Omental fat pad (tissue), 3 donors: ENCODE measurements at regions not wholly inside any gene's neighbourhood (a gene's known extent, or its start where the extent isn't known, plus 50 kb on each side); places are given as distances from the start of the nearest gene placed in this dataset.
"Not testable (repeated sequence)": the region's sequence is repeated elsewhere in the genome, so short reads cannot be mapped to it uniquely, and the experiment has no call there.

ENCODE experiments used
- ATAC-seq: fragments of 150-250 bp; one replicate; pipeline ENCODE4 v1.9.1; 2016; ENCODE audit warnings: mild to moderate bottlenecking, moderate library complexity; ENCODE audit not compliant: low FRiP score
- DNase-seq: peaks from one replicate; pipeline ENCODE4 v3.0.0-alpha.2; 2019; ENCODE audit warnings: low spot score
- TF ChIP-seq, protein P1 (sequence below), 3 donors: fragments of 450-650 bp; IDR thresholded peaks; one replicate each; pipeline ENCODE4 v1.5.1; 2016 to 2017; ENCODE audit warnings: antibody characterized with exemption in 3 of 3, mild to moderate bottlenecking in 3 of 3, moderate library complexity in 2 of 3

DNA sequence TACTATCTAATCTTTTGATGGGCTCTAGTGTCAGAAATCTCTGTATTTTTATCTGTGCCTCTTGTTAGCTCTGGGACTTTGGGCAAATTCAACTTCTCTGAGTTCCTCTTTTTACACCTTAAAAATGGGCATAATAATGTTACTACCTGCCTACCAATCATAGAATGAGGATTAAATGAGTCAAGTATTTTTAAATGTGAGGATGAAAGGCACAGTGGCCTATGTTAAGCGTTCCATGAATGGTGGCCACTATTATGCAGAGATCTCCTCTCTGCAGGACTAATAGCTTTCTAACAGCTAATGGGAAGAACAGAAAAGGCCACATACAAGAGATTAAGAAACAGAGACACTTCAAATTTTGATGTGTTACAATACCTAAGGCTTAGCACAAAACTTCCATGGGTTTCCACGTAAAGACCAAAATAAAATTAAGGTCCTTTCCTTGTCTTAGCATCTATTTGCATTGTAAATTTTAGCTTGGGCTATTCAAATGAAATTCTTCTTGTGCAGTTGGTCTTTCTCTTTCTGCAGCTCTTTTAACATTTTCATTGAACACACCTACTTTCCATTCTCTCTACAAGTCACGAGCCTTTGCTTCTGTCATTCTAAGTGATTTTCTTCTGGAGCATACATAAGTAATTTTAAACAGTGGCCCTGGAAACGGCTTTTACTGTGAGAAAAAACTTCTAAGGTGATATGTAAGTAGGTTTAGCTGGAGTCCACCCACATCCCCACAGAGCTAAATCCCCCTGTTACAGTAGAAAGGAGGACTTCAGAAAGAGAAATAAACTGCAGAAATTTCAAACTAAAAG, 117.9 kb upstream of the MED14 start:
- ATAC-seq = no peak

DNA sequence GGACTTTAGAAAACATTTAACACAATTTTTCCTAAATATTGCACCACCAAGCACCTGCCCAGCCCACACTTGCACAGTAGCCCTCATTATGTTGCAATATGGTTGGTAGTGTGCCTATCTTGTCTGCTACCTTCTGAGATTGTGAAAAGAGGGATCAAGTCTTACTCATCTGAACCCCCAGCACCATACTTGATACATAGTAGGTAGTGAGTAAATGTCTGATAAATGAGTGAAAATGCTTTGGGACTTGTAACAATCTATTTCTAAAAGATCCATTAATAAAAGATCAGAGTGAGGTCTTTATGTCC, 118.4 kb upstream of the MED14 start:
- TF ChIP-seq, protein P1, sequence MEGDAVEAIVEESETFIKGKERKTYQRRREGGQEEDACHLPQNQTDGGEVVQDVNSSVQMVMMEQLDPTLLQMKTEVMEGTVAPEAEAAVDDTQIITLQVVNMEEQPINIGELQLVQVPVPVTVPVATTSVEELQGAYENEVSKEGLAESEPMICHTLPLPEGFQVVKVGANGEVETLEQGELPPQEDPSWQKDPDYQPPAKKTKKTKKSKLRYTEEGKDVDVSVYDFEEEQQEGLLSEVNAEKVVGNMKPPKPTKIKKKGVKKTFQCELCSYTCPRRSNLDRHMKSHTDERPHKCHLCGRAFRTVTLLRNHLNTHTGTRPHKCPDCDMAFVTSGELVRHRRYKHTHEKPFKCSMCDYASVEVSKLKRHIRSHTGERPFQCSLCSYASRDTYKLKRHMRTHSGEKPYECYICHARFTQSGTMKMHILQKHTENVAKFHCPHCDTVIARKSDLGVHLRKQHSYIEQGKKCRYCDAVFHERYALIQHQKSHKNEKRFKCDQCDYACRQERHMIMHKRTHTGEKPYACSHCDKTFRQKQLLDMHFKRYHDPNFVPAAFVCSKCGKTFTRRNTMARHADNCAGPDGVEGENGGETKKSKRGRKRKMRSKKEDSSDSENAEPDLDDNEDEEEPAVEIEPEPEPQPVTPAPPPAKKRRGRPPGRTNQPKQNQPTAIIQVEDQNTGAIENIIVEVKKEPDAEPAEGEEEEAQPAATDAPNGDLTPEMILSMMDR (IDR thresholded peaks at IDR 0.05) = no peak
- no peak for ATAC-seq
- no peak for DNase-seq

More for the DNA sequence above, 117.9 kb upstream of the MED14 start:
- TF ChIP-seq, protein P1 (IDR thresholded peaks at IDR 0.05) = no peak
- no peak for DNase-seq

DNA sequence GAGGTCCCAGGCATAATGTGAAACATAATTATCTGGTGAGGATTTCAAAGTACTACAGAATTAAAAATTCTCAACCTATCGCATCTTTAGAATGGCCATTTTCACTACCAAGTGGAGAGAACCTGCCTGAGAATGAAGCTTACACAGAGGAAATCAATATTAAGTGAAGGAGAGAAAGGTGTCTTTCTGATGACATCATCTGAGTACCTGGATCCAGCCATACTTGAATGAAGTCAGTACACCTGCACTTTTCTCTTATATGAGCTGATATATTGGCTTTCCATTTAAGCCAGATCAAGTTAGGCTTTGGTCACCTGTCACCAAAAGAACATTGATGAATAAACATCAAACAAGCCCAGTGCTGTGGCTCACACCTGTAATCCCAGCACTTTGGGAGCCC, 118.9 kb upstream of the MED14 start:
- TF ChIP-seq, protein P1 (IDR thresholded peaks at IDR 0.05) = no peak
- ATAC-seq = no peak
- no peak for DNase-seq

DNA sequence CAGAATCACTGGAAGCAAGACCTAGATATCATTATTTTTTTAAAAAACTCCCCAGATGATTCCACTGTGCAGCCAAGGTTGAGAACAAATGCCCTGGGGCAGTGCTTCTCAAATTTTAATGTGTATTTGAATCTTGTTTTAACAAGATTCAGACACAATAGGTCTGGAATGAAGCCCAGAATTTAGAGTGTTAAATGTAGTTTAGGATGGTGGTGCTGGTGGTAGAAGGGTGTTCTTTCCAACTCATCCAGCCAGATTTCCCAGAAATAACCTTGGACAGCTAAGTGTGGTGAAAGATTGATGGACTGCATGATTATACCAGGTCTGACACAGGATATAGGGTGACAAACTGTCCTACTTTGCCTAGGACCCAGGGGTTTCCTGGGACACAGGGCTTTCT, 120.1 kb upstream of the MED14 start:
- ATAC-seq (no peak), DNase-seq (no peak)
- TF ChIP-seq, protein P1 (IDR thresholded peaks at IDR 0.05) = no peak

DNA sequence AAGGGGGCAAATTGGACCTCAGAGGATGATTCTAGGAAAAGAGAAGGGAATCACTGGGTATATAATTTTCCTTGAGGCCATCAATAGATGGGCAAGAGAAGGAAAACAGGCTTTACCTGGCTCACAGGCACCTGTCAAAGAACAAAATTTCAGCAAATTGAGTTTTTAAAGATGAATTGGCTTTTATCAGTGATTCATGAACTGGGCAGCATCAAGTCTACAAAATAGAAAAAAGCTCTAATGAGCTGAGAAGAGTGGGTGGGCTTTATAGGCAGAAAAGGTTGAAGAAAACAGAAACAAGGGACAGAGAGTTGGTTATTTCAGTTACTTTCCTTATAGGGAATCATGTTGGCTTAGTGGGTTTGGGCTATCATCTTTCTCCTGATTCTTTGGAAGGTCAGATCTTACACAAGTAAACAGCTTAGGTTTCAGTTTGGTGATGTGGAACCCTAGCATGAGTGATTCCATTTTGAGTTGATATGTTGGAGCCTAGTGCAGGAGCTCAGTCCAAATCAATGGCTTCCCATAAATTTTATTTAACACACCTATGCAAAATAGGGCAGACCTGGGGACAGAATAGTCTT, 120.7 kb upstream of the MED14 start:
- TF ChIP-seq, protein P1 (IDR thresholded peaks at IDR 0.05) = no peak
- no peak for ATAC-seq
- no peak for DNase-seq

DNA sequence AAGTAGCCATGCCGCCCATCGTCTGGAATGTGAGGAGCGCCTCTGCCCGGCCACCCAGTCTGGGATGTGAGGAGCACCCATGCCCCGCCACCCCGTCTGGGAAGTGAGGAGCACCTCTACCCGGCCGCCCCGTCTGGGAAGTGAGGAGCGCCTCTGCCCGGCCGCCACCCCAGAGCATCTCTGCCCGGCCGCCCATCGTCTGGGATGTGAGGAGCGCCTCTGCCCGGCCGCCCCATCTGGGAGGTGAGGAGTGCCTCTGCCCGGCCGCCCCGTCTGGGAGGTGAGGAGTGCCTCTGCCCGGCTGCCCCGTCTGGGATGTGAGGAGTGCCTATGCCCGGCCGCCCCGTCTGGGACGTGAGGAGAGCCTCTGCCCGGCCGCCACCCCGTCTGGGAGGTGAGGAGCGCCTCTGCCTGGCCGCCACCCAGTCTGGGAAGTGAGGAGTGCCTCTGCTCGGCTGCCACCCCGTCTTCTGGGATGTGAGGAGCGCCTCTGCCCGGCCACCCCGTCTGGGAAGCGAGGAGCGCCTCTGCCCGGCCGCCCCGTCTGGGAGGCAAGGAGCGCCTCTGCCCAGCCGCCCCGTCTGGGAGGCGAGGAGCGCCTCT, 126.7 kb upstream of the MED14 start:
- not testable (repeated sequence) for ATAC-seq, DNase-seq

DNA sequence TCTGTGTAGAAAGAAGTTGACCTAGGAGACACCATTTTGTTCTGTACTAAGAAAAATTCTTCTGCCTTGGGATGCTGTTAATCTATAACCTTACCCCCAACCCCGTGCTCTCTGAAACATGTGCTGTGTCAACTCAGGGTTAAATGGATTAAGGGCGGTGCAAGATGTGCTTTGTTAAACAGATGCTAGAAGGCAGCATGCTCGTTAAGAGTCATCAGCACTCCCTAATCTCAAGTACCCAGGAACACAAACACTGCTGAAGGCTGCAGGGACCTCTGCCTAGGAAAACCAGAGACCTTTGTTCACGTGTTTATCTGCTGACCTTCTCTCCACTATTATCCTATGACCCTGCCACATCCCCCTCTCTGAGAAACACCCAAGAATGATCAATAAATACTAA, 127.9 kb upstream of the MED14 start:
- not testable (repeated sequence) for ATAC-seq

DNA sequence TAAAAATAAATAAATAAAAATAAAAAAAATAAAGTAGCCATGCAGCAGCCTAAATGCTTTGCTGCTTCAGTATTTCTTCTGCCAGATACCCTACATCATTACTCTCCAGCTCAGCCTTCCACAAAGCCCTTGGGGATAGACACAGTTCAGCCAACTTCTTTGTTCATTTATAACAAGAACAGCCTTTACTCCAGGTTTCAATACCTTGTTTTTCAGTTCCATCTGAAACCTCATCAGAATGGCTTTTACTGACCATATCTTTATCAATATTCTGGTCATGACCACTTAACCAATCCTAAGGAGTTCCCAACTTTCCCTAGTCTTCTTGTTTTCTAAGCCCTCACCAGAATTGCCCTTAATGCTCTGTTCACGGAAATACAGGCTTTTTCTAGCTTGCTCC, 128.3 kb upstream of the MED14 start:
- TF ChIP-seq, protein P1 (IDR thresholded peaks at IDR 0.05) = no peak
- ATAC-seq = no peak
- DNase-seq = no peak

More for the DNA sequence above, 127.9 kb upstream of the MED14 start:
- not testable (repeated sequence) for DNase-seq
